Muscle of arm (tissue), 1 donor: ENCODE measurements at regions not wholly inside any gene's neighbourhood (a gene's known extent, or its start where the extent isn't known, plus 50 kb on each side); places are given as distances from the start of the nearest gene placed in this dataset.
"Not testable (repeated sequence)": the region's sequence is repeated elsewhere in the genome, so short reads cannot be mapped to it uniquely, and the experiment has no call there.

Experiments used
- DNase-seq: peaks from one replicate; pipeline ENCODE4 v3.0.0-alpha.2; 2013

DNA sequence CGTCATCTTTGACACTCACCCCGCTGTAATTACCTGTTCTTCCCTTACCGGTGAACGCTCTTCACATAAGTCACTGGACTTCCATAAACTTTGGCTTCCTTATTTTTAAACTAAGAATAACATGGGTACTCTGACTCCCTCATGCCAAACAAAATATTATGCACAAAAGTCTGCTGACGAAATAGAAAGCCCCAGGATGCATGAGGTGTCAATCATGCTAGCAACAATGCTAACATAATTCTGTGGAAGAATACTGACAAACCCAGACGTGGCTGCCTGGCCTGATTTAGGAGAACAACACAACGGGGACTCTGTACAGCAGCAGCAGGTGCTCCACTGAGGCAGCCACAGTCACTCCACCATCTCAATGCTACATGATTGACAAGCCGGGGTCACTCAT lies 137.5 kb downstream of the CCDC71L start:
- no peak for DNase-seq

DNA sequence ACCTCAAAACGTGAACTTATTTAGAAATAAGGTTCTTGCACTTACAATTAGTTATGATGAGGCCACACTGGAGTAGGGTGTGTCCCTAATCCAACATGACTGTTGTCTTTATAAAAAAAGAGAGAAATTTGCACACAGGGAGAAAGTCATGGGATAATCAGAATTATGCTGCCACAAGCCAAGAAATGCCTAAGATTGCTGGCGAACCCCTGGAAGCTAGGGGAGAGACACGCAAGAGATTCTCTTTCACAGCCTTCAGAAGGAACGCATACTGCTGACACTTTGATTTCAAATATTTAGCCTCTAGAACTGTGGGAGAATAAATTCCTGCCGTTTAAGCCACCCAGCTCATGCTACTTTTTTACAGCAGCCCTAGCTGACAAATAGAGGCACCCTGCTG lies 138.3 kb downstream of the CCDC71L start:
- DNase-seq = no peak

DNA sequence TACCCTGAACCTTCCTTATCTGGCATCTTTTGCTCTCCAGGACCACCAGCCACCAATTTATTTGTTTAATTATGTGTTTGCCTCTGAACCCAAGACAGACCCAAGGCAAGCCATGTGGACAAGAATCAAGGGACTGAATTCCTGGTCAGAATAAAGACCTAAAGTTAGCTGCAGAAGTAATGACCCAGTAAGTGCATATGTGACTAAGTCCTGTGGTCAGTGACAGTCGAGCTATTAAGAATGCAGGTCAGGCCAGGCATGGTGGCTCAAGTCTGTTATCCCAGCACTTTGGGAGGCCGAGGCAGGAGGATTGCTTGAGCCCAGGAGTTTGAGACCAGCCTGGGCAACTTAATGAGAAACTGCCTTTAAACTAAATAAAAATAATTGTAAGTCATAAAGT lies 139.4 kb downstream of the CCDC71L start:
- DNase-seq = no peak

- DNase-seq = no peak
Measured at GRCh38 chr7:106520962-106521514, 139.9 kb downstream of the CCDC71L start.

DNA sequence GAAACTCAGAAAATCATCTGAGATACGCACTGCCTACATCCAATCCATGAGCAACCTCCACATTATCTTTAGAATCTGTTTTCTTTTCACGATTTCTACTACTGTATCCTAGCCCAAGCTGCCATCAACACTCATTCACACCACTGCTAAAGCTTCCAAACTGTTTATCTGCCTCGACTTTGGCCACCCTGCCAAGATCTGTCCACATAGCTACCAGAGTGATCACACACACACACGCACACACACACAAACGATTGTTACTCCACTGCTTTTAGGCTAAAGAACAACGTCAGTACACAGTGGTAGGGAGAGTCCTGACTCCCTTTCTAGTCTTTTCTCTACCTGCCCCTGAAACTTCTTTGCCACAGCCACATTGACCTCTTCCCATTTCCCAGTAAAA lies 142.0 kb downstream of the CCDC71L start:
- no peak for DNase-seq

- no peak for DNase-seq
Measured at GRCh38 chr7:106518239-106518638, 142.7 kb downstream of the CCDC71L start.

DNA sequence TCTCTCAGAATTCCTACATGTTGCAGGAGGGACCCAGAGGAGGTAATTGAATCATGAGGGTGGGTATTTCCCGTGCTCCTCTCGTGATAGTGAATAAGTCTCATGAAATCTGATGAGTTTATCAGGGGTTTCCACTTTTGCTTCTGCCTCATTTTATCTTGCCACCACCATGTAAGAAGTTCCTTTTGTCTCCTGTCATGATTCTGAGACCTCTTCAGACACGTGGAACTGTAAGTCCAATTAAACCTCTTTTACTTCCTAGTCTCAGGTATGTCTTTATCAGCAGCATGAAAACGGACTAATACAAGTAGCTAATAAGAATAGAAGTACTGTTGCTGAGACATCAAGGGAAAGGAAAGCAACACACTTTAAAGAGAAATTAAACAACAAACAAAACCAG lies 143.4 kb downstream of the CCDC71L start:
- DNase-seq = no peak

GRCh38 chr7:106515321-106515720 lies 145.6 kb downstream of the CCDC71L start:
- no peak for DNase-seq

- DNase-seq = no peak
Measured at GRCh38 chr7:106514881-106515280, 146.1 kb downstream of the CCDC71L start.

GRCh38 chr7:106512217-106512616 lies 148.7 kb downstream of the CCDC71L start:
- no peak for DNase-seq

DNA sequence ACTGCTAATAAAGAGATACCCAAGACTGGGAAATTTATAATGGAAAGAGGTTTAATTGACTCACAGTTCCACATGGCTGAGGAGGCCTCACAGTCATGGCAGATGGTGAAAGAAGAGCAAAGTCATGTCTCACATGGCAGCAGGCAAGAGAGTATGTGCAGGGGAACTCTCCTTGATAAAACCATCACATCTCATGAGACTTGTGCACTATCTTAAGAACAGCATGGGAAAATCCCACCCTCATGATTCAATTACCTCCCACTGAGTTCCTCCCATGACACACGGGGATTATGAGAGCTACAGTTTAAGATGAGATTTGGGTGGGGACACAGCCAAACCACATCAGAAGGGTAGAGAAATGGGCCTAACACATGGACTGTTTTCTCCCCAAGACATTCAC lies 156.3 kb downstream of the CCDC71L start:
- DNase-seq = no peak

- no peak for DNase-seq
Measured at GRCh38 chr7:106504207-106504606, 156.8 kb downstream of the CCDC71L start.

DNA sequence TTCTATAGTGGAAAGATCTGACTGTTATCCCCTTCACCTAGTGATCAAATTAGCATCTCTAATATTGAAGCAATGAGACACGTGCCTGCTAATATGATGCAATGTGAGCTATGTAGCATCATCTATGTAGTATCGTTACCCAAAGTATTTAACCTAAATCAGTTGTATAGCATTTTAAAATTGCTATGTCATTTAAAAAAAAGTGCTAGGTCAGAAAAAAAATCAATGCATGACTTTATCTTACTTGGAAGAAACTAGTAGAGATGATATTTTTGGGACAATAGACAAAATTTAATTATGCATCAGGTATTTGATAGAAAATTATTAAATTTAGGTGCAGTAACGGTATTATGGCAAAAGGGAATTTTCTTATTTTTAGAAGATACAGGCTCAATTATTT lies 157.3 kb downstream of the CCDC71L start:
- no peak for DNase-seq

DNA sequence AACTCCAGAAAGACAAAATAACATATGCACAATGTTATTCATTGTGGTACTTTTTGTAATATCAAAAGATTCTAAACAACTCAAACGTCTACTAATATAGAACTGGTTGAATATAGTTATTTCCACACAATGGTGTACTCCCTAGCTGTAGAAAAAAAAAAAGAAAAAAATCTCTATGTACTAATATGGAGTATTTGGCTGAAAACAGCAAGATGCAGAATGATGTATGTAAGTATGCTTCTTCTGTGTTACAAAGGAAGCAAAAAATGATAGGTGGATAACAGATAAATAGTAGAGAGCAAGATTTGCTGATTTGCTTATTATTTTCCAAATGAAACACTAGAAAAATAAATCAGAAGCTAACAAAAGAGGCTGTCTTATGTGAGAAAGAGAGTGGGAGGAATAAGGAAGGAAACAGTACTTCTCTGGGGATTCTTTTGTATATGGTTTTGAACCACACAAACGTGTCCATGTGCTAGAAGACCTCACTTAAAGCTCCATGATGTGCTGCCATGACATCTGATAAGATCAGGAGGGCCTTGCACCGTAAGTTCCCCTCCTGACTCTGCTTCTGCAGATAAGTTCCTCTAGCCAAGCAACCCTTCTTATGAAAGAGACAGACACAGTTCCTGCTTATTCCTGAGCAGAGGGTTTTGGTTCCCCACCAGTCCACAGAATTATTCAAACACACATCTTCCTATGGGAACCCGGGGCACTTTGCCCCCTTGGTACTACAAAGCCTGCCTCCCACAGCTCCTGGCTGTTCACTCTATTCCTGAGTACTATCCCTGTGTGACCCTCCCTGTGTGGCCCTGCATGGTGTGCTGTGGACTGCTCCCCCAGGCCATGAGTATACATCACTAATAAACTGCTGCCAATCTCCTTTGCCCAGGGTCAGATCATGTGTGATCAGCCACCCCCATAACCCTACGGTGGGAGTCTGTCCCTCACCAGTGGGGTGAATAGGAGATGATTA lies 159.1 kb downstream of the CCDC71L start:
- no peak for DNase-seq

DNA sequence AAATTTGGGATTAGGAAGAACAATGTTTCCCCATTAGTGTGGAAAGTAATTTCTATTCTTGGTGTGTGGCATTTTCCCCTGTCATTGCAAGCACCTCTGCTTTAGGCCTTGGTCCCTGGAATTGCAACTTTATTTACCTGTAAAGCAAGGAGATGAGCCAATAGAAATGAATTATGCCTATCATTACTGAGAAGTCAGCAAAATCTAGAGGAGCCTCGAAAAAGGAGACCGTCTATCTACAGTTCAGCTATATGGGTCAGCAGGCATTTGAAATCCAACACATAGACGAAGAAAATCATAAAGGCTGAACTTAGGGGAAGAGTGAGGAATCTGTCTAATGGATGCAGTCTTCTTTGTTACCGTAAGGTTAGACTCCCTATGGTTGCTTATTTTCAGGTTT lies 161.1 kb downstream of the CCDC71L start:
- no peak for DNase-seq

GRCh38 chr7:106498005-106498404 lies 163.0 kb downstream of the CCDC71L start:
- DNase-seq = not testable (repeated sequence)

- no peak for DNase-seq
Measured at GRCh38 chr7:106493041-106493731, 167.8 kb downstream of the CCDC71L start.

GRCh38 chr7:106488465-106488864 lies 172.5 kb downstream of the CCDC71L start:
- DNase-seq = no peak

DNA sequence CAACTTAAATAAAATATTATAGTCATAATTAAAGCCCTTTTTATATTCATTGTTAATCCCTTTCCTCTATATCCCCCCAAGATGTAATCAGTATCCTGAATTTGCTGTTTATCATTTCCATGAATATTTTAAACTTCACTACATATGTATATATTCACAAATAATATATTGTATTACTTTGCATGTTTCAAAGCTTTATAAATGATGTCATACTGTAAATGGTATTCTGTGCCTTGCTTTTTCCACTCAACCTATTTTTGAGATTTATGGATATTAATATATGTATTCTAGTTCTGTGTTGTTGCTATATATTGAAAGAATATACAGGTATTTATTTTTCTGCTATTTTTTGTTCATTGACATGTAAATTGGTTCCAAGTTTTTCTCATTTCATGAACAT lies 173.1 kb downstream of the CCDC71L start:
- no peak for DNase-seq

DNA sequence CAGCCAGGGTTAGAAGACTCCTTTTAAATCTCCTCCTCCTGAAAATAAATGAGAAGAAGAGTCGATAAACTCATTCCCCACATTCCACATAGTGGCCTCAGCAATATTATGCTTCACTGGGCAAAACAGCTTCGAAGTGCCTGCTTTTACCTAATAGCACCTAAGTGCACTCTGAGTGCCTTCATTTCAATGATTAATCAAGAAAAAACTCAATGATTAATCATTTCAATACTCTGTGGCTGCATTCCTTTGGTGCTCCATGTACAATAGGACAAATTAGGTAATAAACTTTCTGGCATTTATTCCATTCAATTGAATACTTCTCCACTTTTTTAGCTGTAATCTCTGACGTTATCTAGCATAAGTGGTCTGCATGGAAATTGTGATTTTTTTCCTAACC lies 174.6 kb downstream of the CCDC71L start:
- no peak for DNase-seq

DNA sequence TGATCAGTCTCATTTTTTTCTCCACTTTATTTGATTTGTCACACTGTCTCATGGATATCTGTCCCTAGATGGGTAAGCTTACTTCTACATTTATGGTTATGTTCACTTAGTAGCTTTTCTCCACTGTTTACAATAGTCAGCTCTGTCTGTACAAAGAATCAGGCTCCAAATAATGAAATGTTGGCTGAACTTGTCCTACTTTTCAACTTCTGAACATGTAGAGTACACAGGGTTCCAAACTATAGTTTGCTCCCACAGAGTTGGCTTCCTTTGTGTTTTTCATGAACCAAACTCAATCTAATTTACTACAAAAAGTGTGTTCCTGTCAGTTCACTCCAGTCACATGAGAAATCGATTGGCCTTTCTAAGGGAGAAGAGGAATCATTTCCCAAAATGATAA lies 175.0 kb downstream of the CCDC71L start:
- DNase-seq = no peak

GRCh38 chr7:106485031-106485551 lies 175.9 kb downstream of the CCDC71L start:
- no peak for DNase-seq

- DNase-seq = no peak
Measured at GRCh38 chr7:106484562-106484961, 176.4 kb downstream of the CCDC71L start.
